OCI-LY7 (cell line): ENCODE measurements at regions not wholly inside any gene's neighbourhood (a gene's known extent, or its start where the extent isn't known, plus 50 kb on each side); places are given as distances from the start of the nearest gene placed in this dataset.

Source experiments
- BruUV-seq: library from RNA; stranded (reverse); fragments of 400-500 nt; replicated peaks from 2 replicates; lab custom pipeline; 2021; lab: Mats Ljungman, UMichigan
- CTCF ChIA-PET: fragments of 300-600 bp; sonication (Branson Sonifier 250); formaldehyde crosslinking; loops from one replicate; lab custom pipeline; 2022; ENCODE audit warnings: antibody characterized with exemption; ENCODE audit not compliant: unreplicated experiment; lab: Charles Lee
- POLR2A ChIA-PET: fragments of 300-600 bp; sonication (Branson Sonifier 250); formaldehyde crosslinking; loops from one replicate; lab custom pipeline; 2022; ENCODE audit warnings: antibody characterized with exemption; lab: Charles Lee
- DNase-seq: peaks from one replicate; pipeline ENCODE4 v3.0.0-alpha.2; 2015; ENCODE audit warnings: low spot score
- H2AFZ ChIP-seq: fragments of 200-600 bp; sonication (generic), shearing (Covaris generic); 2 replicates; pipeline ENCODE4 v1.6.1; 2014; ENCODE audit warnings: mild to moderate bottlenecking, antibody characterized with exemption, low read length, moderate library complexity
- H3K27ac ChIP-seq: fragments of 200-600 bp; sonication (generic); 2 replicates; pipeline ENCODE4 v1.5.1; 2014; ENCODE audit warnings: mixed run types, low read depth, mild to moderate bottlenecking, moderate library complexity, low read length, inconsistent platforms; ENCODE audit not compliant: poor library complexity, severe bottlenecking
- H3K36me3 ChIP-seq: fragments of 200-600 bp; sonication (generic); 2 replicates; pipeline ENCODE4 v1.6.1; 2014; ENCODE audit warnings: mild to moderate bottlenecking, antibody characterized with exemption, low read length, moderate library complexity, mixed read lengths; ENCODE audit not compliant: insufficient read depth
- H3K4me1 ChIP-seq: fragments of 200-600 bp; sonication (generic); 2 replicates; pipeline ENCODE4 v1.5.1; 2014; ENCODE audit warnings: mild to moderate bottlenecking, low read length; ENCODE audit not compliant: insufficient read depth, poor library complexity, severe bottlenecking
- H3K4me2 ChIP-seq: fragments of 200-600 bp; sonication (generic); 2 replicates; pipeline ENCODE4 v1.6.1; 2014; ENCODE audit warnings: mild to moderate bottlenecking, low read length
- H3K4me3 ChIP-seq: fragments of 200-600 bp; sonication (generic); 2 replicates; pipeline ENCODE4 v1.5.1; 2014; ENCODE audit warnings: mild to moderate bottlenecking, low read depth, low read length; ENCODE audit not compliant: poor library complexity, severe bottlenecking
- H3K79me2 ChIP-seq: fragments of 200-600 bp; sonication (generic); 2 replicates; pipeline ENCODE4 v1.6.1; 2016; ENCODE audit warnings: low read depth, mild to moderate bottlenecking, low read length, moderate library complexity, mixed read lengths; ENCODE audit not compliant: insufficient read depth
- H3K9me2 ChIP-seq: fragments of 200-600 bp; sonication (generic); 2 replicates; pipeline ENCODE4 v1.6.1; 2016; ENCODE audit warnings: mild to moderate bottlenecking, low read length, mixed read lengths; ENCODE audit not compliant: insufficient read depth
- H3K9me3 ChIP-seq: fragments of 200-600 bp; sonication (generic); 2 replicates; pipeline ENCODE4 v1.6.1; 2014; ENCODE audit warnings: mild to moderate bottlenecking, mixed run types, low read length, mixed read lengths
- H4K20me1 ChIP-seq: fragments of 200-600 bp; sonication (generic); 2 replicates; pipeline ENCODE4 v1.6.1; 2014; ENCODE audit warnings: mild to moderate bottlenecking, antibody characterized with exemption, low read length, moderate library complexity, mixed read lengths; ENCODE audit not compliant: insufficient read depth
- CTCF ChIP-seq: fragments of 200-600 bp; sonication (generic); conservative IDR thresholded peaks from 2 replicates; pipeline ENCODE4 v1.5.1; 2014; ENCODE audit warnings: mild to moderate bottlenecking, antibody characterized with exemption, low read length, moderate library complexity, mixed read lengths
- EZH2phosphoT487 ChIP-seq: fragments of 200-600 bp; sonication (generic); IDR thresholded peaks from 2 replicates; pipeline ENCODE4 v1.6.1; 2018; ENCODE audit warnings: low read depth, borderline replicate concordance, mild to moderate bottlenecking, mixed run types, antibody characterized with exemption, low read length, moderate library complexity, mixed read lengths
- intact Hi-C: fragments of 100-400 bp; cut with micrococcal nuclease; formaldehyde crosslinking; loops from one replicate; pipeline ENCODE4 v1.10.0; 2022; ENCODE audit not compliant: unreplicated experiment

GRCh38 chr6:121932076-121932991, 467.1 kb upstream of the HSF2 start:
- DNase-seq: no peak
- ChIA-PET POLR2A (interaction anchor here (0.5 to 0.7 kb wide), 2 partner anchors 13 to 25 kb away, joined by 3 read pairs; no protein-coding TSS in a partner anchor), CTCF (no interaction called here)
- BruUV-seq: no TSS peak
- Histone ChIP-seq H3K9me3 (no peaks in the 10 kb centered on the region), H3K27ac (no peak overlapping the region), H3K4me1 (no peaks in the 10 kb centered on the region), H3K4me3 (no peak overlapping the region), H4K20me1 (no peaks in the 10 kb centered on the region), H3K4me2 (no peak overlapping the region), H2AFZ (no peak overlapping the region), H3K79me2 (no peaks in the 10 kb centered on the region), H3K36me3 (no peaks in the 10 kb centered on the region), H3K9me2 (no peaks in the 10 kb centered on the region)
- TF ChIP-seq EZH2phosphoT487 (no peak), CTCF (no peak)
- intact Hi-C loops: no loop called here

GRCh38 chr6:121934451-121934850, 465.0 kb upstream of the HSF2 start:
- no peaks in the 10 kb centered on the region for H3K4me1 ChIP-seq
- H4K20me1 ChIP-seq: no peaks in the 10 kb centered on the region
- H2AFZ ChIP-seq: no peak overlapping the region
- no peaks in the 10 kb centered on the region for H3K79me2 ChIP-seq
- no peak overlapping the region for H3K27ac ChIP-seq
- POLR2A ChIA-PET: interaction anchor here (1.3 kb wide), 1 partner anchor 127 kb away, joined by 3 read pairs; no protein-coding TSS in a partner anchor
- H3K9me3 ChIP-seq: no peaks in the 10 kb centered on the region
- DNase-seq: no peak
- intact Hi-C loops: no loop called here
- H3K9me2 ChIP-seq: no peaks in the 10 kb centered on the region
- H3K36me3 ChIP-seq: no peaks in the 10 kb centered on the region
- H3K4me2 ChIP-seq: no peak overlapping the region
- no TSS peak for BruUV-seq
- H3K4me3 ChIP-seq: no peak overlapping the region
- CTCF ChIA-PET: no interaction called here
- TF ChIP-seq CTCF (no peak), EZH2phosphoT487 (no peak)

DNA sequence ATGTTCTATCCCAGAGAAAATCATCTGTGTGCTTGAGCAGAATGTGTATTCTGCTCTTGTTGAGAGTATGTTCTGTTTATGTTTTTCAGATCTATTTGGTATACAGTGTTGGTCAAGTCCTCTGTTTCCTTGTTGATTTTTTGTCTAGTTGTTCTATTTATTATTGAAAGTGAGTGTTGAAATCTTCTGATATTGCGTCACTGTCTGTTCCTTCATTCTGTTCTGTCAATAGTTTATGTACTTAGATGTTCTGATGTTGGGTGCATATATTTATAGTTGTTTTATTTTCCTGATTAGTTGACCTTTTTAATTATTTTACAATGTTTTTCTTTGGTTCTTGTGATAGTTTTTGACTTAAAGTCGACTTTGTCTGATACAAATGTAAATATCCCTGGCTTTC, 458.7 kb upstream of the HSF2 start:
- no peak for DNase-seq
- Histone ChIP-seq H3K27ac (no peak overlapping the region), H3K4me3 (no peak overlapping the region), H2AFZ (no peak overlapping the region), H3K9me3 (no peaks in the 10 kb centered on the region), H3K4me1 (no peaks in the 10 kb centered on the region), H4K20me1 (no peaks in the 10 kb centered on the region), H3K4me2 (no peak overlapping the region), H3K9me2 (no peaks in the 10 kb centered on the region), H3K36me3 (no peaks in the 10 kb centered on the region), H3K79me2 (no peaks in the 10 kb centered on the region)
- BruUV-seq: no TSS peak
- intact Hi-C loops: no loop called here
- POLR2A ChIA-PET: no interaction called here
- no peak for TF ChIP-seq CTCF
- TF ChIP-seq EZH2phosphoT487: no peak
- CTCF ChIA-PET: no interaction called here
